Trophoblast cell (in vitro differentiated cells and primary cell): ENCODE measurements at regions not wholly inside any gene's neighbourhood (a gene's known extent, or its start where the extent isn't known, plus 50 kb on each side); places are given as distances from the start of the nearest gene placed in this dataset.

Experiments used
- DNase-seq, 2 donors: peaks; one replicate each; pipeline ENCODE4 v3.0.0-alpha.2; 2016
- H2AFZ ChIP-seq: 2 replicates; pipeline ENCODE4 v1.6.1; 2013; ENCODE audit warnings: low read length, moderate library complexity, mild to moderate bottlenecking; ENCODE audit not compliant: insufficient read depth, poor library complexity
- H2AK5ac ChIP-seq: 2 replicates; pipeline ENCODE4 v1.6.1; 2013; ENCODE audit warnings: mild to moderate bottlenecking, low read length
- H2BK120ac ChIP-seq: 2 replicates; pipeline ENCODE4 v1.6.1; 2013; ENCODE audit warnings: low read length, mild to moderate bottlenecking, moderate library complexity; ENCODE audit not compliant: insufficient read depth, poor library complexity
- H2BK12ac ChIP-seq: 2 replicates; pipeline ENCODE4 v1.6.1; 2013; ENCODE audit warnings: mild to moderate bottlenecking, low read length, moderate library complexity
- H2BK5ac ChIP-seq: 2 replicates; pipeline ENCODE4 v1.6.1; 2013; ENCODE audit warnings: low read length, low read depth, moderate library complexity, mild to moderate bottlenecking; ENCODE audit not compliant: poor library complexity
- H3K14ac ChIP-seq: 2 replicates; pipeline ENCODE4 v1.6.1; 2013; ENCODE audit warnings: mild to moderate bottlenecking, low read length
- H3K18ac ChIP-seq: 2 replicates; pipeline ENCODE4 v1.6.1; 2013; ENCODE audit warnings: mild to moderate bottlenecking, low read length
- H3K23ac ChIP-seq: 2 replicates; pipeline ENCODE4 v1.6.1; 2013; ENCODE audit warnings: low read length
- H3K27ac ChIP-seq: 2 replicates; pipeline ENCODE4 v1.5.1; 2013; ENCODE audit warnings: low read depth, mild to moderate bottlenecking, inconsistent platforms, low read length, moderate library complexity
- H3K27me3 ChIP-seq: 2 replicates; pipeline ENCODE4 v1.6.1; 2013; ENCODE audit warnings: inconsistent platforms, mild to moderate bottlenecking, low read length, moderate library complexity; ENCODE audit not compliant: insufficient read depth
- H3K36me3 ChIP-seq, 2 experiments: 1 replicate in 1 of 2; 2 replicates in 1 of 2; pipeline ENCODE4 v1.6.1; 2013; ENCODE audit warnings: low read length in 2 of 2, mild to moderate bottlenecking in 2 of 2, moderate library complexity in 1 of 2; ENCODE audit not compliant: insufficient read depth in 2 of 2, control insufficient read depth in 1 of 2
- H3K4ac ChIP-seq: 2 replicates; pipeline ENCODE4 v1.6.1; 2013; ENCODE audit warnings: low read depth, mild to moderate bottlenecking, low read length, moderate library complexity
- H3K4me1 ChIP-seq, 2 experiments: 1 replicate in 1 of 2; 2 replicates in 1 of 2; pipeline ENCODE4 v1.6.1; 2013; ENCODE audit warnings: low read length in 2 of 2, mild to moderate bottlenecking in 2 of 2, moderate library complexity in 1 of 2; ENCODE audit not compliant: insufficient read depth in 2 of 2, control insufficient read depth in 1 of 2
- H3K4me2 ChIP-seq: 2 replicates; pipeline ENCODE4 v1.6.1; 2013; ENCODE audit warnings: inconsistent platforms, mild to moderate bottlenecking, low read length, moderate library complexity
- H3K4me3 ChIP-seq: 2 replicates; pipeline ENCODE4 v1.5.1; 2013; ENCODE audit warnings: mild to moderate bottlenecking, low read depth, low read length, inconsistent platforms
- H3K79me1 ChIP-seq: one replicate; pipeline ENCODE4 v1.6.1; 2013; ENCODE audit warnings: low read length
- H3K79me2 ChIP-seq: 2 replicates; pipeline ENCODE4 v1.6.1; 2013; ENCODE audit warnings: low read length, mild to moderate bottlenecking; ENCODE audit not compliant: control insufficient read depth, insufficient read depth, poor library complexity
- H3K9ac ChIP-seq: 2 replicates; pipeline ENCODE4 v1.6.1; 2013; ENCODE audit warnings: mild to moderate bottlenecking, low read length
- H3K9me3 ChIP-seq: 2 replicates; pipeline ENCODE4 v1.6.1; 2013; ENCODE audit warnings: low read depth, mild to moderate bottlenecking, control low read depth, inconsistent platforms, low read length; ENCODE audit not compliant: insufficient read depth
- H4K12ac ChIP-seq: 2 replicates; pipeline ENCODE4 v1.6.1; 2013; ENCODE audit warnings: low read depth, mild to moderate bottlenecking, low read length, moderate library complexity
- H4K8ac ChIP-seq: 2 replicates; pipeline ENCODE4 v1.6.1; 2013; ENCODE audit warnings: low read depth, mild to moderate bottlenecking, low read length, moderate library complexity
- H4K91ac ChIP-seq: one replicate; pipeline ENCODE4 v1.6.1; 2013; ENCODE audit warnings: low read depth, mild to moderate bottlenecking, low read length, moderate library complexity
- WGBS: extraction: QIAGEN DNeasy Blood & Tissue Kit; methylation state at CpG from one replicate; pipeline ENCODE4 v1.1.7; 2013; ENCODE audit warnings: missing lambda C conversion rate; ENCODE audit not compliant: insufficient read length, insufficient coverage; ENCODE audit errors: extremely low coverage; 5-methylcytosine and 5-hydroxymethylcytosine counted together

GRCh38 chr12:5096241-5096924, 52.7 kb downstream of the KCNA5 start:
- no peak overlapping the region for H2AK5ac ChIP-seq
- H3K79me2 ChIP-seq, result no peaks in the 10 kb centered on the region
- H3K27ac ChIP-seq, result no peak overlapping the region
- no peak overlapping the region for H2BK120ac ChIP-seq
- no peak overlapping the region for H3K23ac ChIP-seq
- no peaks in the 10 kb centered on the region for H3K9me3 ChIP-seq
- H3K27me3 ChIP-seq, result no peaks in the 10 kb centered on the region
- H4K12ac ChIP-seq, result no peak overlapping the region
- peaks cover 6 to 8% of the 10 kb centered on the region in 2 experiments for H3K4me1 ChIP-seq
- H2BK5ac ChIP-seq, result no peak overlapping the region
- no peak overlapping the region for H3K18ac ChIP-seq
- H4K8ac ChIP-seq, result no peak overlapping the region
- no peak overlapping the region for H3K4me3 ChIP-seq
- H3K4me2 ChIP-seq, result no peak overlapping the region
- DNase-seq, result peak in 1 of 2 donors; percentile 35
- WGBS, result no CpG with 5 or more reads among the region's 8 CpGs
- H3K14ac ChIP-seq, result no peak overlapping the region
- H3K4ac ChIP-seq, result no peak overlapping the region
- H2BK12ac ChIP-seq, result no peak overlapping the region
- H3K79me1 ChIP-seq, result no peaks in the 10 kb centered on the region
- H4K91ac ChIP-seq, result no peak overlapping the region
- no peaks in the 10 kb centered on the region for H3K36me3 ChIP-seq
- H3K9ac ChIP-seq, result no peak overlapping the region
- no peak overlapping the region for H2AFZ ChIP-seq

- no peak overlapping the region for H3K4me2 ChIP-seq
- no peak overlapping the region for H3K27ac ChIP-seq
- H3K14ac ChIP-seq, result no peak overlapping the region
- no peaks in the 10 kb centered on the region for H3K36me3 ChIP-seq
- no peak for DNase-seq
- no peak overlapping the region for H2AK5ac ChIP-seq
- H3K9ac ChIP-seq, result no peak overlapping the region
- no peaks in the 10 kb centered on the region for H3K9me3 ChIP-seq
- no peak overlapping the region for H2BK5ac ChIP-seq
- no peaks in the 10 kb centered on the region for H3K27me3 ChIP-seq
- H2BK120ac ChIP-seq, result no peak overlapping the region
- no peaks in the 10 kb centered on the region for H3K79me1 ChIP-seq
- H3K79me2 ChIP-seq, result no peaks in the 10 kb centered on the region
- no peak overlapping the region for H2BK12ac ChIP-seq
- no peak overlapping the region for H3K18ac ChIP-seq
- H2AFZ ChIP-seq, result no peak overlapping the region
- H3K4ac ChIP-seq, result no peak overlapping the region
- no peak overlapping the region for H4K12ac ChIP-seq
- H3K4me1 ChIP-seq, result peaks cover 6 to 8% of the 10 kb centered on the region in 2 experiments
- no peak overlapping the region for H3K4me3 ChIP-seq
- no CpG with 5 or more reads among the region's 6 CpGs for WGBS
- H4K91ac ChIP-seq, result no peak overlapping the region
- H4K8ac ChIP-seq, result no peak overlapping the region
- H3K23ac ChIP-seq, result no peak overlapping the region
These were observed 54.1 kb downstream of the KCNA5 start for GRCh38 chr12:5097786-5098185.

DNA sequence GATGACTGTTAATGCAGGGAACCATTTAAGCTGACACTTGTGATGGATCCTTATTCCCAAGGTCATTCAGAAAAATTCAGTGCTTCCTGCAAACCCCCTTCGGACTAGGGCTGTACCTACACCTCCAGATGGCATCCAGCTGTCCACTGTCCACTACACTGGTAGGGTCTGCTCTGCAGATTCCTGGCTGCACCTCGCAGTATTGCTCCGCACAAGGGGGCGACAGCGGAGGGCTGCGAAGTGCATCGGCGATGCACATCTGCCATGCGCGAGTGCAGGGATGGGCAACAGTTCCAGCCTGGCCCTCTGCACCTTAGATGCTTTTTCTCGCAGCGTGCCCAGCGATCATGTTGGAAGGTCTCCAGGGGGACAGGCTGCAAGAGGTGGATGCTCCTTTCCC, 55.5 kb downstream of the KCNA5 start:
- H4K12ac ChIP-seq, result no peak overlapping the region
- H2AFZ ChIP-seq, result no peak overlapping the region
- H2AK5ac ChIP-seq, result no peak overlapping the region
- no peak overlapping the region for H2BK120ac ChIP-seq
- no peak overlapping the region for H3K9ac ChIP-seq
- H3K23ac ChIP-seq, result no peak overlapping the region
- H2BK5ac ChIP-seq, result no peak overlapping the region
- WGBS, result no CpG with 5 or more reads among the region's 13 CpGs
- H3K27ac ChIP-seq, result no peak overlapping the region
- H3K79me2 ChIP-seq, result no peaks in the 10 kb centered on the region
- H4K91ac ChIP-seq, result no peak overlapping the region
- no peak overlapping the region for H3K4me2 ChIP-seq
- DNase-seq, result no peak
- no peaks in the 10 kb centered on the region for H3K27me3 ChIP-seq
- no peak overlapping the region for H4K8ac ChIP-seq
- H3K4ac ChIP-seq, result no peak overlapping the region
- no peak overlapping the region for H2BK12ac ChIP-seq
- peaks cover 6 to 8% of the 10 kb centered on the region in 2 experiments for H3K4me1 ChIP-seq
- no peaks in the 10 kb centered on the region for H3K79me1 ChIP-seq
- H3K18ac ChIP-seq, result no peak overlapping the region
- peak overlapping the region; percentile 19 for H3K4me3 ChIP-seq
- H3K36me3 ChIP-seq, result no peaks in the 10 kb centered on the region
- H3K14ac ChIP-seq, result no peak overlapping the region
- no peaks in the 10 kb centered on the region for H3K9me3 ChIP-seq

- Histone ChIP-seq H2BK12ac (no peak overlapping the region), H3K27me3 (no peaks in the 10 kb centered on the region), H2BK120ac (no peak overlapping the region), H3K36me3 (no peaks in the 10 kb centered on the region), H2AK5ac (no peak overlapping the region), H3K79me2 (no peaks in the 10 kb centered on the region), H4K91ac (no peak overlapping the region), H3K18ac (no peak overlapping the region), H3K9ac (no peak overlapping the region), H3K4me2 (no peak overlapping the region), H3K4me1 (peaks cover 4 to 6% of the 10 kb centered on the region in 2 experiments), H3K27ac (no peak overlapping the region), H3K79me1 (no peaks in the 10 kb centered on the region), H4K12ac (no peak overlapping the region), H2AFZ (no peak overlapping the region), H4K8ac (no peak overlapping the region), H3K4me3 (no peak overlapping the region), H3K4ac (no peak overlapping the region), H3K9me3 (no peaks in the 10 kb centered on the region), H3K14ac (no peak overlapping the region), H3K23ac (no peak overlapping the region), H2BK5ac (no peak overlapping the region)
- no peak for DNase-seq
- WGBS, result 100% methylated on average over 1 of the region's 7 CpGs
These were observed 55.9 kb downstream of the KCNA5 start for GRCh38 chr12:5099591-5099990.
